Endothelial cell of umbilical vein (primary cell): ENCODE measurements at regions not wholly inside any gene's neighbourhood (a gene's known extent, or its start where the extent isn't known, plus 50 kb on each side); places are given as distances from the start of the nearest gene placed in this dataset.

Source experiments
- BruUV-seq: library from RNA; stranded (reverse); fragments of 400-500 nt; replicated peaks from 2 replicates; lab custom pipeline; 2021; lab: Mats Ljungman, UMichigan
- CTCF ChIA-PET: fragments of 300-600, 350-600 bp; sonication (Branson Sonifier 250); formaldehyde crosslinking; loops from one replicate; lab custom pipeline; 2021; ENCODE audit warnings: antibody characterized with exemption, inconsistent platforms; lab: Charles Lee
- POLR2A ChIA-PET: fragments of 300-600, 350-600 bp; sonication (Branson Sonifier 250); formaldehyde crosslinking; loops from one replicate; lab custom pipeline; 2021; ENCODE audit warnings: antibody characterized with exemption, inconsistent platforms; lab: Charles Lee
- DNase-seq: peaks from one replicate; pipeline ENCODE4 v3.0.0-alpha.2; 2011; ENCODE audit warnings: low read depth, low spot score
- FAIRE-seq: peaks from 2 replicates; lab custom pipeline; 2011; peaks lifted over from hg19 to GRCh38; lab: Jason Lieb, UNC
- H2AFZ ChIP-seq: 2 replicates; pipeline ENCODE4 v1.6.0; 2012; ENCODE audit warnings: low read depth, low read length, control low read depth, inconsistent platforms
- H3K27ac ChIP-seq: 2 replicates; pipeline ENCODE4 v1.5.1; 2011; ENCODE audit warnings: low read depth, mild to moderate bottlenecking, control low read depth, low read length, moderate library complexity; ENCODE audit not compliant: insufficient read depth
- H3K27me3 ChIP-seq, 2 experiments: 2 replicates each; pipeline versions ENCODE4 v1.6.0 to v1.6.1; 2011; ENCODE audit warnings: low read length in 2 of 2, mixed read lengths in 1 of 2; ENCODE audit not compliant: control insufficient read depth in 2 of 2, insufficient read depth in 2 of 2
- H3K36me3 ChIP-seq, 2 experiments: 2 replicates in 1 of 2; 3 replicates in 1 of 2; pipeline ENCODE4 v1.5.1; 2011; ENCODE audit warnings: low read length in 2 of 2, mild to moderate bottlenecking in 1 of 2, moderate library complexity in 1 of 2; ENCODE audit not compliant: control insufficient read depth in 2 of 2, insufficient read depth in 2 of 2; ENCODE audit errors: extremely low read depth in 1 of 2
- H3K4me1 ChIP-seq: 3 replicates; pipeline ENCODE4 v1.5.1; 2011; ENCODE audit warnings: mild to moderate bottlenecking, low read length; ENCODE audit not compliant: control insufficient read depth, insufficient read depth; ENCODE audit errors: extremely low read depth
- H3K4me2 ChIP-seq: 2 replicates; pipeline ENCODE4 v1.6.1; 2011; ENCODE audit warnings: low read length, control low read depth, mixed read lengths; ENCODE audit not compliant: insufficient read depth
- H3K4me3 ChIP-seq, 3 experiments: fragments of 200-600 bp in 1 of 3; sonication (generic), shearing (Covaris generic) in 1 of 3; replicated peaks in 1 of 3; 2 replicates each; pipeline ENCODE4 v1.5.1; 2011 to 2016; ENCODE audit warnings: control low read depth in 3 of 3, low read length in 3 of 3, mild to moderate bottlenecking in 2 of 3, inconsistent platforms in 1 of 3, low read depth in 1 of 3, moderate library complexity in 1 of 3; ENCODE audit not compliant: insufficient read depth in 1 of 3
- H3K79me2 ChIP-seq: 2 replicates; pipeline ENCODE4 v1.6.0; 2012; ENCODE audit warnings: low read length, inconsistent platforms; ENCODE audit not compliant: control insufficient read depth, insufficient read depth
- H3K9ac ChIP-seq: replicated peaks from 2 replicates; pipeline ENCODE3; 2011; ENCODE audit warnings: low read length, control low read depth; ENCODE audit not compliant: insufficient read depth; ENCODE audit errors: extremely low read depth
- H3K9me1 ChIP-seq: replicated peaks from 3 replicates; pipeline ENCODE4 v1.6.0; 2011; ENCODE audit warnings: mild to moderate bottlenecking, low read length; ENCODE audit not compliant: control insufficient read depth, insufficient read depth; ENCODE audit errors: extremely low read depth
- H3K9me3 ChIP-seq: replicated peaks from 2 replicates; pipeline ENCODE4 v1.5.1; 2012; ENCODE audit warnings: low read length, inconsistent platforms; ENCODE audit not compliant: control insufficient read depth, insufficient read depth
- H4K20me1 ChIP-seq: replicated peaks from 2 replicates; pipeline ENCODE3; 2011; ENCODE audit warnings: mild to moderate bottlenecking, low read length; ENCODE audit not compliant: control insufficient read depth, insufficient read depth; ENCODE audit errors: extremely low read depth
- EZH2 ChIP-seq: IDR thresholded peaks from 2 replicates; pipeline ENCODE4 v1.6.1; 2012; ENCODE audit warnings: borderline replicate concordance, low read depth, mild to moderate bottlenecking, moderate library complexity, low read length, inconsistent platforms; ENCODE audit not compliant: severe bottlenecking
- FOS ChIP-seq: IDR thresholded peaks from 2 replicates; pipeline ENCODE4 v1.6.1; 2011; ENCODE audit warnings: mild to moderate bottlenecking, low read length, moderate library complexity, borderline replicate concordance; ENCODE audit not compliant: insufficient read depth
- JUN ChIP-seq: IDR thresholded peaks from 2 replicates; pipeline ENCODE4 v1.6.1; 2011; ENCODE audit warnings: borderline replicate concordance, low read depth; ENCODE audit not compliant: insufficient read length, insufficient read depth
- MAX ChIP-seq: IDR thresholded peaks from 2 replicates; pipeline ENCODE4 v1.6.1; 2011; ENCODE audit not compliant: insufficient read depth, insufficient read length
- MYC ChIP-seq: IDR thresholded peaks from one replicate; pipeline ENCODE4 v1.6.1; 2011; ENCODE audit warnings: mild to moderate bottlenecking, low read depth, low read length
- POLR2A ChIP-seq: IDR thresholded peaks from 2 replicates; pipeline ENCODE4 v1.6.1; 2012; ENCODE audit warnings: low read depth, mild to moderate bottlenecking, control low read depth, low read length
- POLR2AphosphoS5 ChIP-seq: IDR thresholded peaks from 2 replicates; pipeline ENCODE4 v1.6.1; 2012; ENCODE audit warnings: low read depth, mild to moderate bottlenecking, control low read depth, low read length, moderate library complexity; ENCODE audit not compliant: insufficient read depth
- dilution Hi-C: fragments of 300-500 bp; cut with MboI; formaldehyde crosslinking; loops from one replicate; pipeline ENCODE4 v1.15.0; 2019; ENCODE audit warnings: low sequenced_read_pairs; ENCODE audit not compliant: extremely low pct_ligation_motif_present
- intact Hi-C: fragments of 100-400 bp; cut with micrococcal nuclease; formaldehyde crosslinking; loops from one replicate; pipeline ENCODE4 v1.10.0; 2022
- TF ChIP-seq, protein P1 (sequence below), 2 donors: IDR thresholded peaks; 1 replicate in 1 of 2; 2 replicates in 1 of 2; pipeline ENCODE4 v1.5.1; 2011; ENCODE audit warnings: low read length in 2 of 2, mild to moderate bottlenecking in 2 of 2, moderate library complexity in 2 of 2, control low read depth in 1 of 2, inconsistent platforms in 1 of 2, low read depth in 1 of 2; ENCODE audit not compliant: insufficient read depth in 1 of 2; ENCODE audit errors: extremely low read depth in 1 of 2

GRCh38 chr2:48140586-48140985, 173.9 kb upstream of the FOXN2 start:
- no peak overlapping the region for H3K4me2 ChIP-seq
- H3K9me3 ChIP-seq, result no peaks in the 10 kb centered on the region
- no peak for DNase-seq
- no peak for FAIRE-seq
- H3K79me2 ChIP-seq, result no peaks in the 10 kb centered on the region
- no peak overlapping the region for H3K4me3 ChIP-seq
- H3K4me1 ChIP-seq, result no peaks in the 10 kb centered on the region
- TF ChIP-seq POLR2AphosphoS5 (no peak), FOS (no peak), MYC (no peak), MAX (no peak), EZH2 (no peak), POLR2A (no peak), JUN (no peak)
- peaks cover 3 to 6% of the 10 kb centered on the region in 2 experiments for H3K27me3 ChIP-seq
- H3K27ac ChIP-seq, result no peak overlapping the region
- BruUV-seq, result no TSS peak
- intact Hi-C loops, result no loop called here
- no peaks in the 10 kb centered on the region for H4K20me1 ChIP-seq
- dilution Hi-C loops, result no loop called here
- no peaks in the 10 kb centered on the region for H3K9me1 ChIP-seq
- POLR2A ChIA-PET, result no interaction called here
- H3K36me3 ChIP-seq, result no peaks in the 10 kb centered on the region
- CTCF ChIA-PET, result no interaction called here
- no peak overlapping the region for H2AFZ ChIP-seq
- H3K9ac ChIP-seq, result no peak overlapping the region

DNA sequence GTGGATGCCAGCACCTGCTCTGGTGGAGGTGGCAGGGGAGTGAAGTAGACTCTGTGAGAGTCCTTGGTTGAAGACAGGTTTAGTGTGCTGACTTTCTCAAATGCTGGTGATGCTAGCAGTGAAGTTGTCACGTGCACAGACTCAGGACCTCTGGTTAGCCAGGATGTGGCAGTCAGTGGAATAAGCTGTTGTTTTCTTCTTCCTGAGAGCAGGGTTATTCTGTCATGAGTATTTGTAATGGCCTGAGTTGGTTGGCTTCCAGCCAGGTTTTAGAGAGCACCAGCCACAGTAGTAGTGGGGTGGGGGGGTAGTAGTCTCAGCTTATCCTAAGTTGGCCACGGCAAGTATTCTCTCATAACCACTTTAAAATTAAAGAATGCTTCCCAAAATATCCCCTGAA, 169.7 kb upstream of the FOXN2 start:
- H3K9ac ChIP-seq, result no peak overlapping the region
- no peak overlapping the region for H3K4me2 ChIP-seq
- no peaks in the 10 kb centered on the region for H3K36me3 ChIP-seq
- no TSS peak for BruUV-seq
- no peaks in the 10 kb centered on the region for H3K79me2 ChIP-seq
- intact Hi-C loops, result no loop called here
- H3K9me3 ChIP-seq, result no peaks in the 10 kb centered on the region
- H2AFZ ChIP-seq, result no peak overlapping the region
- H3K4me1 ChIP-seq, result no peaks in the 10 kb centered on the region
- no peak for FAIRE-seq
- no peak overlapping the region for H3K4me3 ChIP-seq
- H3K27ac ChIP-seq, result no peak overlapping the region
- dilution Hi-C loops, result no loop called here
- ChIA-PET POLR2A (no interaction called here), CTCF (no interaction called here)
- no peaks in the 10 kb centered on the region for H3K9me1 ChIP-seq
- peaks cover 1 to 3% of the 10 kb centered on the region in 2 experiments for H3K27me3 ChIP-seq
- no peak for TF ChIP-seq POLR2A
- no peak for TF ChIP-seq EZH2
- no peak for TF ChIP-seq MAX
- no peak for TF ChIP-seq POLR2AphosphoS5
- no peak for TF ChIP-seq MYC
- TF ChIP-seq, protein P1, sequence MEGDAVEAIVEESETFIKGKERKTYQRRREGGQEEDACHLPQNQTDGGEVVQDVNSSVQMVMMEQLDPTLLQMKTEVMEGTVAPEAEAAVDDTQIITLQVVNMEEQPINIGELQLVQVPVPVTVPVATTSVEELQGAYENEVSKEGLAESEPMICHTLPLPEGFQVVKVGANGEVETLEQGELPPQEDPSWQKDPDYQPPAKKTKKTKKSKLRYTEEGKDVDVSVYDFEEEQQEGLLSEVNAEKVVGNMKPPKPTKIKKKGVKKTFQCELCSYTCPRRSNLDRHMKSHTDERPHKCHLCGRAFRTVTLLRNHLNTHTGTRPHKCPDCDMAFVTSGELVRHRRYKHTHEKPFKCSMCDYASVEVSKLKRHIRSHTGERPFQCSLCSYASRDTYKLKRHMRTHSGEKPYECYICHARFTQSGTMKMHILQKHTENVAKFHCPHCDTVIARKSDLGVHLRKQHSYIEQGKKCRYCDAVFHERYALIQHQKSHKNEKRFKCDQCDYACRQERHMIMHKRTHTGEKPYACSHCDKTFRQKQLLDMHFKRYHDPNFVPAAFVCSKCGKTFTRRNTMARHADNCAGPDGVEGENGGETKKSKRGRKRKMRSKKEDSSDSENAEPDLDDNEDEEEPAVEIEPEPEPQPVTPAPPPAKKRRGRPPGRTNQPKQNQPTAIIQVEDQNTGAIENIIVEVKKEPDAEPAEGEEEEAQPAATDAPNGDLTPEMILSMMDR (IDR thresholded peaks at IDR 0.05; ENCODE audit: extremely low read depth in 1 of 2, insufficient read depth in 1 of 2, low read depth in 1 of 2, low read length in 2 of 2), result no peak
- no peaks in the 10 kb centered on the region for H4K20me1 ChIP-seq
- DNase-seq, result peak; percentile 20
